Uterus (tissue), 2 donors: ENCODE measurements at regions not wholly inside any gene's neighbourhood (a gene's known extent, or its start where the extent isn't known, plus 50 kb on each side); places are given as distances from the start of the nearest gene placed in this dataset.

Experiments used
- CTCF ChIP-seq, 4 experiments: fragments of 200-600 bp in 2 of 4; fragments of 450-650 bp in 2 of 4; sonication (generic) in 2 of 4; IDR thresholded peaks; one replicate each; pipeline ENCODE4 v1.5.1; 2016 to 2019; ENCODE audit warnings: antibody characterized with exemption in 4 of 4, mild to moderate bottlenecking in 2 of 4, moderate library complexity in 1 of 4
- POLR2A ChIP-seq, 2 donors: fragments of 450-650 bp; IDR thresholded peaks; one replicate each; pipeline ENCODE4 v1.6.1; 2016; ENCODE audit warnings: antibody characterized with exemption in 2 of 2, mild to moderate bottlenecking in 1 of 2, moderate library complexity in 1 of 2

GRCh38 chr16:26951950-26952349 is 114.8 kb upstream of the C16orf82 start:
- TF ChIP-seq POLR2A (IDR thresholded peaks at IDR 0.05) (no peak), CTCF (IDR thresholded peaks at IDR 0.05) (no peak)
